ENCODE measurements at regions not wholly inside any gene's neighbourhood (a gene's known extent, or its start where the extent isn't known, plus 50 kb on each side); places are given as distances from the start of the nearest gene placed in this dataset.

DNA sequence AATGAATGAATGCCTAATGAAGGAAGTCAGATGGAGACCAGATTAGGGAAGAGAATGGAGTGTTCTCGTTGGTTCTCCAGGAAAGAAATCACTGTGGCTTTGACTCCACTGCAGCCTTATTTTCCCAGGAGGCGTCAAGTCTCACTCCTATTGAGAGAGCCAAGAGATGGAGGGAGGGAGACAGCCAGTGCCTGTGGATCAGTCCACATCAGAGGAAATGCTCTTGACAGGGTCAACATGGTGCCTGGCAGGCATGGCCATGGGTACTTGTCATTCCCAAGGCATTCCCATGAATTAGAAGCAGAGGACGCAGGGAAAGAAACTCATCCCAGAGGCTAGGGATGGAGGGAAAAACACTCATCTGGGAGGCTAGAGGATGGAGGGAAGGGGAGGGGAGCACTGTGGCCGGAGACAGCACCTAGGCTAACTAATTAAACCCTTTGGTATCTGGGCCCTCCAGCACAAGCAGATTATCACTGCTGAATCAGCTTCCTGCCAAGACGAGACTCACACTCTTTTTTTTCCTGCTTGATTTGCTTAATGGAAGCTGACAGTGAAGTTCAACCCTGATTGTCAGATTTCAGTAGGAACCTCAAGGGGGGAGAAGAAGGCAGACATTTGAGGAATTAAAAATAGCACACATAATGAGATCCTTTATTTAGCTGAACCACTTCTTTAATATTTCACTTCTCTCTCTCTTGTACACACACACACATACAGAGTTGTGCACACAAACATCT, 1233.2 kb upstream of the AUTS2 start:
- TF ChIP-seq, protein P1, sequence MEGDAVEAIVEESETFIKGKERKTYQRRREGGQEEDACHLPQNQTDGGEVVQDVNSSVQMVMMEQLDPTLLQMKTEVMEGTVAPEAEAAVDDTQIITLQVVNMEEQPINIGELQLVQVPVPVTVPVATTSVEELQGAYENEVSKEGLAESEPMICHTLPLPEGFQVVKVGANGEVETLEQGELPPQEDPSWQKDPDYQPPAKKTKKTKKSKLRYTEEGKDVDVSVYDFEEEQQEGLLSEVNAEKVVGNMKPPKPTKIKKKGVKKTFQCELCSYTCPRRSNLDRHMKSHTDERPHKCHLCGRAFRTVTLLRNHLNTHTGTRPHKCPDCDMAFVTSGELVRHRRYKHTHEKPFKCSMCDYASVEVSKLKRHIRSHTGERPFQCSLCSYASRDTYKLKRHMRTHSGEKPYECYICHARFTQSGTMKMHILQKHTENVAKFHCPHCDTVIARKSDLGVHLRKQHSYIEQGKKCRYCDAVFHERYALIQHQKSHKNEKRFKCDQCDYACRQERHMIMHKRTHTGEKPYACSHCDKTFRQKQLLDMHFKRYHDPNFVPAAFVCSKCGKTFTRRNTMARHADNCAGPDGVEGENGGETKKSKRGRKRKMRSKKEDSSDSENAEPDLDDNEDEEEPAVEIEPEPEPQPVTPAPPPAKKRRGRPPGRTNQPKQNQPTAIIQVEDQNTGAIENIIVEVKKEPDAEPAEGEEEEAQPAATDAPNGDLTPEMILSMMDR (conservative IDR thresholded peaks at IDR 0.05; ENCODE audit: low read depth, low read length), result no peak
- TF ChIP-seq EZH2 (IDR thresholded peaks at IDR 0.05; ENCODE audit: low read length, unreplicated experiment), result no peak
